Psoas muscle (tissue), 7 donors: ENCODE measurements at regions not wholly inside any gene's neighbourhood (a gene's known extent, or its start where the extent isn't known, plus 50 kb on each side); places are given as distances from the start of the nearest gene placed in this dataset.

ENCODE experiments used
- ATAC-seq, 4 donors: fragments of 200-7000 bp; cut with Tn5 transposase; one replicate each; pipeline ENCODE4 v1.9.1; 2020; ENCODE audit warnings: moderate library complexity in 3 of 4, mild to moderate bottlenecking in 2 of 4
- DNase-seq, 2 donors: peaks; one replicate each; pipeline ENCODE4 v3.0.0-alpha.2; 2020
- H3K27ac ChIP-seq: fragments of 200-600 bp; one replicate; pipeline ENCODE4 v1.8.0; 2022
- H3K27me3 ChIP-seq, 3 donors: fragments of 200-600 bp in 1 of 3; one replicate each; pipeline versions ENCODE4 v1.6.1 to v1.8.0; 2013 to 2022; ENCODE audit warnings: low read length in 2 of 3, mild to moderate bottlenecking in 2 of 3, moderate library complexity in 1 of 3; ENCODE audit not compliant: insufficient read depth in 3 of 3
- H3K36me3 ChIP-seq, 2 donors: fragments of 200-600 bp in 1 of 2; one replicate each; pipeline versions ENCODE4 v1.6.1 to v1.8.0; 2013 to 2022; ENCODE audit warnings: low read depth in 1 of 2, mild to moderate bottlenecking in 1 of 2, moderate library complexity in 1 of 2; ENCODE audit not compliant: insufficient read depth in 1 of 2
- H3K4me1 ChIP-seq: fragments of 200-600 bp; one replicate; pipeline ENCODE4 v1.8.0; 2022
- H3K4me3 ChIP-seq: fragments of 200-600 bp; one replicate; pipeline ENCODE4 v1.8.0; 2022; ENCODE audit warnings: mild to moderate bottlenecking
- H3K9me3 ChIP-seq: fragments of 200-600 bp; one replicate; pipeline ENCODE4 v1.8.0; 2022
- WGBS, 3 donors: extraction: QIAGEN DNeasy Blood & Tissue Kit; methylation state at CpG; one replicate each; pipeline versions ENCODE4 v1.1.6 to v1.1.7; 2013; 5-methylcytosine and 5-hydroxymethylcytosine counted together
- intact Hi-C, 2 donors: fragments of 100-400 bp; cut with DNase I; formaldehyde crosslinking; loops; one replicate each; pipeline versions ENCODE4 v1.11.0 to v1.14.2; 2022
- TF ChIP-seq, protein P1 (sequence below): fragments of 200-600 bp; IDR thresholded peaks from one replicate; pipeline ENCODE4 v1.8.0; 2022; ENCODE audit warnings: antibody characterized with exemption
- donor health status: healthy with polysubstance abuse.
- donor health status: DM: no; HTN: no; CAD: no; lungs with moderate emphysema.
- donor health status: Bipolar disorder and iron deficiency.
- donor health status: healthy.
- donor health status: DM: yes; HTN: yes; CAD: no.
- donor health status: DM: no; HTN: no; CAD: no.
- donor health status: DM: yes; HTN: yes; CAD: no.

GRCh38 chr4:103998756-103999155 lies 279.0 kb upstream of the TACR3 start:
- no peaks in the 10 kb centered on the region for H3K9me3 ChIP-seq
- no peak overlapping the region for H3K27ac ChIP-seq
- 26 to 44% (median 30%) methylated on average over 3 of the region's 3 CpGs for WGBS, 3 donors
- intact Hi-C loops, result no loop called here
- H3K27me3 ChIP-seq, result no peaks in the 10 kb centered on the region
- DNase-seq (no peak), ATAC-seq (no peak)
- H3K36me3 ChIP-seq, result no peaks in the 10 kb centered on the region
- H3K4me3 ChIP-seq, result no peak overlapping the region
- TF ChIP-seq, protein P1, sequence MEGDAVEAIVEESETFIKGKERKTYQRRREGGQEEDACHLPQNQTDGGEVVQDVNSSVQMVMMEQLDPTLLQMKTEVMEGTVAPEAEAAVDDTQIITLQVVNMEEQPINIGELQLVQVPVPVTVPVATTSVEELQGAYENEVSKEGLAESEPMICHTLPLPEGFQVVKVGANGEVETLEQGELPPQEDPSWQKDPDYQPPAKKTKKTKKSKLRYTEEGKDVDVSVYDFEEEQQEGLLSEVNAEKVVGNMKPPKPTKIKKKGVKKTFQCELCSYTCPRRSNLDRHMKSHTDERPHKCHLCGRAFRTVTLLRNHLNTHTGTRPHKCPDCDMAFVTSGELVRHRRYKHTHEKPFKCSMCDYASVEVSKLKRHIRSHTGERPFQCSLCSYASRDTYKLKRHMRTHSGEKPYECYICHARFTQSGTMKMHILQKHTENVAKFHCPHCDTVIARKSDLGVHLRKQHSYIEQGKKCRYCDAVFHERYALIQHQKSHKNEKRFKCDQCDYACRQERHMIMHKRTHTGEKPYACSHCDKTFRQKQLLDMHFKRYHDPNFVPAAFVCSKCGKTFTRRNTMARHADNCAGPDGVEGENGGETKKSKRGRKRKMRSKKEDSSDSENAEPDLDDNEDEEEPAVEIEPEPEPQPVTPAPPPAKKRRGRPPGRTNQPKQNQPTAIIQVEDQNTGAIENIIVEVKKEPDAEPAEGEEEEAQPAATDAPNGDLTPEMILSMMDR, result no peak
- H3K4me1 ChIP-seq, result no peaks in the 10 kb centered on the region

GRCh38 chr4:103996637-103997036 lies 276.9 kb upstream of the TACR3 start:
- intact Hi-C loops, result no loop called here
- H3K4me1 ChIP-seq, result no peaks in the 10 kb centered on the region
- H3K4me3 ChIP-seq, result no peak overlapping the region
- ATAC-seq (no peak), DNase-seq (no peak)
- WGBS, 3 donors, result 21 to 37% (median 25%) methylated on average over 2 of the region's 2 CpGs
- H3K9me3 ChIP-seq, result no peaks in the 10 kb centered on the region
- H3K27ac ChIP-seq, result no peak overlapping the region
- TF ChIP-seq, protein P1, result no peak
- no peaks in the 10 kb centered on the region for H3K27me3 ChIP-seq
- no peaks in the 10 kb centered on the region for H3K36me3 ChIP-seq

GRCh38 chr4:103996064-103996463 lies 276.3 kb upstream of the TACR3 start:
- DNase-seq (no peak), ATAC-seq (no peak)
- WGBS, 3 donors, result 7 to 10% (median 9%) methylated on average over 2 of the region's 2 CpGs
- Histone ChIP-seq H3K27ac (no peak overlapping the region), H3K36me3 (no peaks in the 10 kb centered on the region), H3K9me3 (no peaks in the 10 kb centered on the region), H3K27me3 (no peaks in the 10 kb centered on the region), H3K4me3 (no peak overlapping the region), H3K4me1 (no peaks in the 10 kb centered on the region)
- TF ChIP-seq, protein P1, result no peak
- intact Hi-C loops, result no loop called here

DNA sequence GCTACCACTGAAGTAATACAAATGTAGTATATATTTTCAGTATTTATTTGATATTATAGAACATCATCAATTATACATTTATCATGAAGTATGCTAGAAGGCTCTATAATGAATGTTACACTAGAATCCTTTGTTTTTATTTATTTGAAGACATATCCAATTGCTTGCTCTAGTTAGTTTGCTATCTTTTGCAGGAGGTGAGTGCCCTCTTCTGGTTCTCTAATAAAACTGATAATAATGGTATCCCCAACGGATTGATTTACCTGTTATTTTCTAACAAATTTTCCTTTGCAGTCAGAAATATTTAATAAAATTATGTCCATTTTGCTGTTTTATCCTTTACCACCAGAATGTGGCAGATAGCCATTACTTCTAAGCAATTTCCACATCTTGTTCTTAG lies 274.3 kb upstream of the TACR3 start:
- DNase-seq (no peak), ATAC-seq (no peak)
- Histone ChIP-seq H3K27me3 (no peaks in the 10 kb centered on the region), H3K9me3 (no peaks in the 10 kb centered on the region), H3K4me3 (no peak overlapping the region), H3K4me1 (no peaks in the 10 kb centered on the region), H3K27ac (no peak overlapping the region), H3K36me3 (no peaks in the 10 kb centered on the region)
- WGBS, 3 donors, result 14 to 27% (median 15%) methylated on average over 1 of the region's 1 CpG
- TF ChIP-seq, protein P1, result no peak
- intact Hi-C loops, result no loop called here

- intact Hi-C loops, result no loop called here
- no peaks in the 10 kb centered on the region for H3K36me3 ChIP-seq
- no peaks in the 10 kb centered on the region for H3K4me1 ChIP-seq
- TF ChIP-seq, protein P1, result no peak
- no peak overlapping the region for H3K27ac ChIP-seq
- ATAC-seq (no peak), DNase-seq (no peak)
- H3K4me3 ChIP-seq, result no peak overlapping the region
- H3K27me3 ChIP-seq, result no peaks in the 10 kb centered on the region
- no peaks in the 10 kb centered on the region for H3K9me3 ChIP-seq
Measured at GRCh38 chr4:103982454-103982853, 262.7 kb upstream of the TACR3 start.
